H1 (cell line): ENCODE measurements at regions not wholly inside any gene's neighbourhood (a gene's known extent, or its start where the extent isn't known, plus 50 kb on each side); places are given as distances from the start of the nearest gene placed in this dataset.

ENCODE experiments used
- CTCF ChIA-PET: fragments of 300-600 bp; sonication (Branson Sonifier 250); formaldehyde crosslinking; loops from one replicate; lab custom pipeline; 2021; ENCODE audit not compliant: partially characterized antibody; lab: Charles Lee
- POLR2A ChIA-PET: fragments of 300-600 bp; sonication (Branson Sonifier 250); formaldehyde crosslinking; loops from one replicate; lab custom pipeline; 2021; ENCODE audit warnings: inconsistent platforms; ENCODE audit not compliant: partially characterized antibody; lab: Charles Lee
- DNase-seq, 2 experiments: peaks; one replicate each; pipeline versions ENCODE4 v3.0.0 to v3.0.0-alpha.2; 2010 to 2022; ENCODE audit warnings: low spot score in 2 of 2, low read depth in 1 of 2, mixed read lengths in 1 of 2
- FAIRE-seq: peaks from 2 replicates; lab custom pipeline; 2011; peaks lifted over from hg19 to GRCh38; lab: Jason Lieb, UNC
- H2AFZ ChIP-seq: 2 replicates; pipeline ENCODE4 v1.8.1; 2012; ENCODE audit warnings: low read length, inconsistent platforms
- H2AK5ac ChIP-seq: 2 replicates; pipeline ENCODE4 v1.6.1; 2013; ENCODE audit warnings: low read depth, low read length
- H2BK120ac ChIP-seq: replicated peaks from 2 replicates; pipeline ENCODE3; 2013; ENCODE audit warnings: low read depth, low read length, inconsistent platforms
- H2BK12ac ChIP-seq: 2 replicates; pipeline ENCODE4 v1.6.1; 2013; ENCODE audit warnings: low read depth, low read length
- H2BK15ac ChIP-seq: 2 replicates; pipeline ENCODE4 v1.6.1; 2013; ENCODE audit warnings: low read length
- H2BK20ac ChIP-seq: 2 replicates; pipeline ENCODE4 v1.6.1; 2013; ENCODE audit warnings: low read length
- H2BK5ac ChIP-seq: 2 replicates; pipeline ENCODE4 v1.6.1; 2013; ENCODE audit warnings: low read depth, low read length
- H3K14ac ChIP-seq: 2 replicates; pipeline ENCODE4 v1.6.1; 2013; ENCODE audit warnings: inconsistent platforms; ENCODE audit not compliant: insufficient read length
- H3K18ac ChIP-seq: 2 replicates; pipeline ENCODE4 v1.6.1; 2013; ENCODE audit warnings: low read length; ENCODE audit errors: extremely low read depth
- H3K23ac ChIP-seq: 2 replicates; pipeline ENCODE4 v1.6.1; 2013; ENCODE audit warnings: inconsistent platforms; ENCODE audit not compliant: insufficient read length
- H3K23me2 ChIP-seq: 2 replicates; pipeline ENCODE4 v1.6.1; 2013; ENCODE audit warnings: low read depth, low read length
- H3K27ac ChIP-seq: 2 replicates; pipeline ENCODE4 v1.6.1; 2011; ENCODE audit warnings: low read depth, low read length, inconsistent platforms
- H3K27me3 ChIP-seq, 4 experiments: replicated peaks in 1 of 4; 1 replicate in 1 of 4; 2 replicates in 3 of 4; pipeline versions ENCODE4 v1.6.1 to v1.8.1; 2011 to 2013; ENCODE audit warnings: low read length in 3 of 4, mild to moderate bottlenecking in 3 of 4, inconsistent platforms in 2 of 4, mixed read lengths in 2 of 4, moderate library complexity in 1 of 4; ENCODE audit not compliant: control insufficient read depth in 3 of 4, insufficient read depth in 3 of 4; ENCODE audit errors: extremely low read depth in 1 of 4
- H3K36me3 ChIP-seq, 4 experiments: 2 replicates each; pipeline versions ENCODE4 v1.6.1 to v1.8.1; 2011 to 2013; ENCODE audit warnings: mild to moderate bottlenecking in 4 of 4, low read length in 3 of 4, moderate library complexity in 2 of 4, control low read depth in 1 of 4, inconsistent platforms in 1 of 4; ENCODE audit not compliant: insufficient read depth in 4 of 4, control insufficient read depth in 2 of 4
- H3K4ac ChIP-seq: replicated peaks from 2 replicates; pipeline ENCODE3; 2013; ENCODE audit warnings: low read length, low read depth, mixed read lengths, inconsistent platforms; ENCODE audit not compliant: insufficient read length
- H3K4me1 ChIP-seq, 4 experiments: replicated peaks in 1 of 4; 1 replicate in 1 of 4; 2 replicates in 3 of 4; pipeline versions ENCODE4 v1.6.1 to v1.8.1; 2011 to 2013; ENCODE audit warnings: low read length in 3 of 4, inconsistent platforms in 2 of 4, mixed read lengths in 1 of 4; ENCODE audit not compliant: insufficient read depth in 4 of 4, control insufficient read depth in 3 of 4
- H3K4me2 ChIP-seq, 2 experiments: 2 replicates each; pipeline versions ENCODE4 v1.6.1 to v1.8.1; 2011 to 2013; ENCODE audit warnings: low read depth in 2 of 2, low read length in 2 of 2, control low read depth in 1 of 2, inconsistent platforms in 1 of 2, mild to moderate bottlenecking in 1 of 2; ENCODE audit not compliant: insufficient read depth in 1 of 2
- H3K4me3 ChIP-seq, 4 experiments: fragments of 200-600, 300-600 bp in 1 of 4; sonication (generic), shearing (Covaris generic), sonication (Bioruptor Twin) in 1 of 4; 2 replicates each; pipeline versions ENCODE4 v1.5.1 to v1.8.1; 2011 to 2016; ENCODE audit warnings: low read length in 4 of 4, low read depth in 3 of 4, control low read depth in 2 of 4, inconsistent platforms in 2 of 4, mild to moderate bottlenecking in 2 of 4, mixed read lengths in 1 of 4, moderate library complexity in 1 of 4; ENCODE audit not compliant: insufficient read depth in 2 of 4; ENCODE audit errors: extremely low read depth in 1 of 4
- H3K56ac ChIP-seq: replicated peaks from 2 replicates; pipeline ENCODE3; 2013; ENCODE audit warnings: low read depth, mild to moderate bottlenecking, mixed read lengths, low read length, inconsistent platforms; ENCODE audit not compliant: insufficient read length
- H3K79me1 ChIP-seq: 2 replicates; pipeline ENCODE4 v1.6.1; 2013; ENCODE audit warnings: low read depth, low read length, control low read depth
- H3K79me2 ChIP-seq, 2 experiments: 2 replicates each; pipeline versions ENCODE4 v1.6.1 to v1.8.1; 2012 to 2013; ENCODE audit warnings: low read length in 2 of 2, mild to moderate bottlenecking in 2 of 2, inconsistent platforms in 1 of 2; ENCODE audit not compliant: insufficient read depth in 2 of 2, control insufficient read depth in 1 of 2
- H3K9ac ChIP-seq, 4 experiments: replicated peaks in 1 of 4; 1 replicate in 1 of 4; 2 replicates in 3 of 4; pipeline versions ENCODE4 v1.6.1 to v1.8.1; 2011 to 2013; ENCODE audit warnings: low read depth in 3 of 4, low read length in 3 of 4, control low read depth in 2 of 4, mild to moderate bottlenecking in 2 of 4, moderate library complexity in 2 of 4, inconsistent platforms in 1 of 4; ENCODE audit errors: extremely low read depth in 1 of 4
- H3K9me3 ChIP-seq, 2 experiments: 2 replicates each; pipeline versions ENCODE4 v1.6.1 to v1.8.1; 2012 to 2013; ENCODE audit warnings: mild to moderate bottlenecking in 2 of 2, moderate library complexity in 2 of 2, control low read depth in 1 of 2, inconsistent platforms in 1 of 2, low read depth in 1 of 2, low read length in 1 of 2, mixed read lengths in 1 of 2; ENCODE audit not compliant: insufficient read depth in 2 of 2
- H4K20me1 ChIP-seq, 2 experiments: replicated peaks in 1 of 2; 2 replicates each; pipeline versions ENCODE3 to v1.8.1; 2011 to 2013; ENCODE audit warnings: inconsistent platforms in 2 of 2, low read length in 2 of 2, mild to moderate bottlenecking in 1 of 2; ENCODE audit not compliant: insufficient read depth in 2 of 2, control insufficient read depth in 1 of 2
- H4K5ac ChIP-seq: 2 replicates; pipeline ENCODE4 v1.6.1; 2013; ENCODE audit warnings: low read length, low read depth, mixed read lengths, inconsistent platforms; ENCODE audit not compliant: insufficient read length
- H4K8ac ChIP-seq: 2 replicates; pipeline ENCODE4 v1.8.0; 2013; ENCODE audit warnings: mild to moderate bottlenecking, moderate library complexity, low read length, inconsistent platforms; ENCODE audit not compliant: insufficient read depth; ENCODE audit errors: extremely low read depth
- H4K91ac ChIP-seq: replicated peaks from 2 replicates; pipeline ENCODE3; 2013; ENCODE audit warnings: low read length, mixed read lengths, inconsistent platforms; ENCODE audit not compliant: insufficient read length
- BCL11A ChIP-seq, 2 experiments: IDR thresholded peaks; one replicate each; pipeline ENCODE4 v1.6.1; 2011; ENCODE audit warnings: low read depth in 2 of 2, low read length in 2 of 2, mild to moderate bottlenecking in 2 of 2
- CEBPB ChIP-seq: IDR thresholded peaks from 2 replicates; pipeline ENCODE4 v1.6.1; 2012; ENCODE audit warnings: low read depth, low read length
- CTBP2 ChIP-seq: IDR thresholded peaks from 2 replicates; pipeline ENCODE4 v1.7.0; 2011; ENCODE audit warnings: borderline replicate concordance, mild to moderate bottlenecking, moderate library complexity, mixed read lengths, low read length; ENCODE audit not compliant: insufficient read depth, insufficient read length
- CTCF ChIP-seq, 3 experiments: IDR thresholded peaks; 1 replicate in 2 of 3; 2 replicates in 1 of 3; pipeline versions ENCODE4 v1.5.1 to v1.6.1; 2011; ENCODE audit warnings: low read length in 3 of 3, mild to moderate bottlenecking in 3 of 3, inconsistent platforms in 2 of 3, low read depth in 1 of 3, moderate library complexity in 1 of 3; ENCODE audit not compliant: insufficient read depth in 1 of 3; ENCODE audit errors: control extremely low read depth in 1 of 3
- EZH2 ChIP-seq: fragments of 200-600 bp; sonication (generic); IDR thresholded peaks from 2 replicates; pipeline ENCODE4 v1.7.1; 2012; ENCODE audit warnings: low read depth, mild to moderate bottlenecking, moderate library complexity, low read length, inconsistent platforms; ENCODE audit not compliant: severe bottlenecking
- KDM1A ChIP-seq: fragments of 200-600, 300-600 bp; sonication (generic); IDR thresholded peaks from 2 replicates; pipeline ENCODE4 v1.7.1; 2016; ENCODE audit warnings: mild to moderate bottlenecking, low read length, borderline replicate concordance
- KDM5A ChIP-seq: fragments of 200-600 bp; IDR thresholded peaks from 2 replicates; pipeline ENCODE4 v1.7.1; 2012; ENCODE audit warnings: mild to moderate bottlenecking, low read length, inconsistent platforms, mixed read lengths
- NANOG ChIP-seq: IDR thresholded peaks from 2 replicates; pipeline ENCODE4 v1.6.1; 2011; ENCODE audit warnings: low read length, low read depth, mild to moderate bottlenecking, inconsistent platforms; ENCODE audit not compliant: insufficient read depth, poor library complexity, severe bottlenecking
- PHF8 ChIP-seq: fragments of 200-600 bp; sonication (generic); conservative IDR thresholded peaks from 2 replicates; pipeline ENCODE4 v1.7.1; 2012; ENCODE audit warnings: low read depth, mild to moderate bottlenecking, inconsistent platforms, low read length, moderate library complexity
- SP4 ChIP-seq: IDR thresholded peaks from 2 replicates; pipeline ENCODE4 v1.6.1; 2012; ENCODE audit warnings: low read length, inconsistent platforms
- SUZ12 ChIP-seq: fragments of 200-600 bp; sonication (generic); IDR thresholded peaks from 2 replicates; pipeline ENCODE4 v1.6.1; 2012; ENCODE audit warnings: mild to moderate bottlenecking, inconsistent platforms, low read length, moderate library complexity, mixed read lengths
- TAF1 ChIP-seq: IDR thresholded peaks from 2 replicates; pipeline ENCODE4 v1.6.1; 2011; ENCODE audit warnings: mild to moderate bottlenecking, low read depth, low read length
- YY1 ChIP-seq: IDR thresholded peaks from 2 replicates; pipeline ENCODE4 v1.6.1; 2011; ENCODE audit warnings: low read depth, mild to moderate bottlenecking, low read length
- WGBS, 2 experiments: shearing (Covaris generic) in 1 of 2; methylation state at CpG; one replicate each; pipeline versions ENCODE4 v1.1.6 to v1.1.7; 2013 to 2015; ENCODE audit warnings: low lambda C conversion rate in 2 of 2, mixed read lengths in 2 of 2, inconsistent platforms in 1 of 2, low coverage in 1 of 2, missing lambda C conversion rate in 1 of 2; ENCODE audit not compliant: insufficient replicate concordance in 2 of 2, insufficient coverage in 1 of 2, insufficient read length in 1 of 2; ENCODE audit errors: extremely low coverage in 1 of 2, missing lambda C conversion rate in 1 of 2; 5-methylcytosine and 5-hydroxymethylcytosine counted together

- Histone ChIP-seq H2BK15ac (no peak overlapping the region), H3K27me3 (no peaks in the 10 kb centered on the region), H3K9me3 (no peaks in the 10 kb centered on the region), H3K79me1 (no peaks in the 10 kb centered on the region), H2AFZ (no peak overlapping the region), H2BK5ac (no peak overlapping the region), H3K4ac (no peak overlapping the region), H2BK120ac (no peak overlapping the region), H3K4me3 (no peak overlapping the region), H4K20me1 (no peaks in the 10 kb centered on the region), H3K36me3 (no peaks in the 10 kb centered on the region), H3K14ac (no peak overlapping the region), H3K56ac (no peak overlapping the region), H2BK12ac (no peak overlapping the region), H3K79me2 (no peaks in the 10 kb centered on the region), H3K4me2 (no peak overlapping the region), H4K91ac (no peak overlapping the region), H3K4me1 (no peaks in the 10 kb centered on the region), H4K5ac (no peak overlapping the region), H2BK20ac (no peak overlapping the region), H2AK5ac (no peak overlapping the region), H3K23ac (no peak overlapping the region), H4K8ac (no peak overlapping the region), H3K9ac (no peak overlapping the region), H3K27ac (no peak overlapping the region), H3K23me2 (no peaks in the 10 kb centered on the region), H3K18ac (no peak overlapping the region)
- ChIA-PET CTCF (no interaction called here), POLR2A (interaction anchor here (0.6 kb wide), 1 partner anchor 25 kb away, joined by 3 read pairs; no protein-coding TSS in a partner anchor)
- no peak for FAIRE-seq
- 89% methylated on average over 2 of the region's 2 CpGs; no CpG with 5 or more reads in 1 of the 2 experiments for WGBS, 2 experiments
- DNase-seq = no peak
- no peak for TF ChIP-seq BCL11A (IDR thresholded peaks at IDR 0.05; ENCODE audit: low read depth in 2 of 2, low read length in 2 of 2)
- TF ChIP-seq CTCF (IDR thresholded peaks at IDR 0.05; ENCODE audit: control extremely low read depth in 1 of 3, insufficient read depth in 1 of 3, low read depth in 1 of 3, low read length in 3 of 3) = no peak
- TF ChIP-seq SUZ12 = no peak
- TF ChIP-seq YY1 = no peak
- TF ChIP-seq CEBPB = no peak
- TF ChIP-seq PHF8 = no peak
- no peak for TF ChIP-seq TAF1
- TF ChIP-seq KDM1A = no peak
- no peak for TF ChIP-seq KDM5A
- no peak for TF ChIP-seq EZH2
- TF ChIP-seq SP4 = no peak
- no peak for TF ChIP-seq CTBP2
- no peak for TF ChIP-seq NANOG
Measured at GRCh38 chr21:35777081-35777480, 283.2 kb downstream of the SETD4 start.
